ENCODE measurements at regions not wholly inside any gene's neighbourhood (a gene's known extent, or its start where the extent isn't known, plus 50 kb on each side); places are given as distances from the start of the nearest gene placed in this dataset.

- ATAC-seq = peak; percentile 28; the same call in 2 of the 3 replicates
- TF ChIP-seq BACH2 (CRISPR knock-in tag; IDR thresholded peaks at IDR 0.05; ENCODE audit: borderline replicate concordance) (no peak), SNAI2 (CRISPR knock-in tag; IDR thresholded peaks at IDR 0.05) (no peak), ZFP30 (CRISPR knock-in tag; IDR thresholded peaks at IDR 0.05) (no peak)
These were observed 268.8 kb upstream of the NR5A2 start for GRCh38 chr1:199758626-199759255.

- TF ChIP-seq TSHZ2 (CRISPR knock-in tag; IDR thresholded peaks at IDR 0.05) (no peak), SNAI2 (CRISPR knock-in tag; IDR thresholded peaks at IDR 0.05) (no peak), ZFP3 (CRISPR knock-in tag; IDR thresholded peaks at IDR 0.05) (no peak), CREB5 (CRISPR knock-in tag; IDR thresholded peaks at IDR 0.05; ENCODE audit: low read depth) (no peak), PATZ1 (CRISPR knock-in tag; IDR thresholded peaks at IDR 0.05; ENCODE audit: borderline replicate concordance) (no peak), BACH2 (CRISPR knock-in tag; IDR thresholded peaks at IDR 0.05; ENCODE audit: borderline replicate concordance) (no peak), PPARA (CRISPR knock-in tag; IDR thresholded peaks at IDR 0.05; ENCODE audit: borderline replicate concordance) (no peak), CSRNP3 (CRISPR knock-in tag; IDR thresholded peaks at IDR 0.05) (no peak), POU6F1 (CRISPR knock-in tag; IDR thresholded peaks at IDR 0.05; ENCODE audit: borderline replicate concordance, low read depth) (no peak), CSDC2 (CRISPR knock-in tag; IDR thresholded peaks at IDR 0.05) (no peak), ESRRG (CRISPR knock-in tag; IDR thresholded peaks at IDR 0.05) (no peak), ZC3H10 (CRISPR knock-in tag; IDR thresholded peaks at IDR 0.05) (no peak), ZNF70 (CRISPR knock-in tag; IDR thresholded peaks at IDR 0.05) (no peak), ZNF8 (CRISPR knock-in tag; IDR thresholded peaks at IDR 0.05) (no peak), ISL1 (CRISPR knock-in tag; IDR thresholded peaks at IDR 0.05) (no peak), TOX (CRISPR knock-in tag; IDR thresholded peaks at IDR 0.05; ENCODE audit: borderline replicate concordance) (no peak)
- peak; percentile 87 for ATAC-seq
These were observed 268.2 kb upstream of the NR5A2 start for GRCh38 chr1:199759268-199759730.

- no peak for ATAC-seq
- no peak for TF ChIP-seq SNAI2 (CRISPR knock-in tag; IDR thresholded peaks at IDR 0.05)
- TF ChIP-seq ARNTL (CRISPR knock-in tag; IDR thresholded peaks at IDR 0.05; ENCODE audit: borderline replicate concordance, low read depth) = no peak
- no peak for TF ChIP-seq ZNF565 (CRISPR knock-in tag; conservative IDR thresholded peaks at IDR 0.05; ENCODE audit: low read depth)
- no peak for TF ChIP-seq ISL1 (CRISPR knock-in tag; IDR thresholded peaks at IDR 0.05)
- no peak for TF ChIP-seq BACH2 (CRISPR knock-in tag; IDR thresholded peaks at IDR 0.05; ENCODE audit: borderline replicate concordance)
- TF ChIP-seq PATZ1 (CRISPR knock-in tag; IDR thresholded peaks at IDR 0.05; ENCODE audit: borderline replicate concordance) = no peak
- no peak for TF ChIP-seq CREB5 (CRISPR knock-in tag; IDR thresholded peaks at IDR 0.05; ENCODE audit: low read depth)
- no peak for TF ChIP-seq RARB (CRISPR knock-in tag; IDR thresholded peaks at IDR 0.05)
- TF ChIP-seq TOX (CRISPR knock-in tag; IDR thresholded peaks at IDR 0.05; ENCODE audit: borderline replicate concordance) = no peak
- no peak for TF ChIP-seq ZC3H10 (CRISPR knock-in tag; IDR thresholded peaks at IDR 0.05)
- TF ChIP-seq CSRNP3 (CRISPR knock-in tag; IDR thresholded peaks at IDR 0.05) = no peak
- TF ChIP-seq GLIS3 (CRISPR knock-in tag; IDR thresholded peaks at IDR 0.05) = no peak
- no peak for TF ChIP-seq ZFP30 (CRISPR knock-in tag; IDR thresholded peaks at IDR 0.05)
- TF ChIP-seq ESRRG (CRISPR knock-in tag; IDR thresholded peaks at IDR 0.05) = no peak
- no peak for TF ChIP-seq TCF4 (CRISPR knock-in tag; IDR thresholded peaks at IDR 0.05; ENCODE audit: borderline replicate concordance)
- TF ChIP-seq ZNF8 (CRISPR knock-in tag; IDR thresholded peaks at IDR 0.05) = no peak
- TF ChIP-seq ZFP3 (CRISPR knock-in tag; IDR thresholded peaks at IDR 0.05) = no peak
These were observed 264.9 kb upstream of the NR5A2 start for GRCh38 chr1:199762572-199762971.
